Activated CD8-positive, alpha-beta memory T cell treated with anti-CD3 and anti-CD28 coated beads, Interleukin-2, amount 50 U/mL, for 4 hours (primary cell): ENCODE measurements at regions not wholly inside any gene's neighbourhood (a gene's known extent, or its start where the extent isn't known, plus 50 kb on each side); places are given as distances from the start of the nearest gene placed in this dataset.
"Not testable (repeated sequence)": the region's sequence is repeated elsewhere in the genome, so short reads cannot be mapped to it uniquely, and the experiment has no call there.

ENCODE experiments used
- DNase-seq: peaks from one replicate; pipeline ENCODE4 v3.0.0-alpha.2; 2020

GRCh38 chr9:27673641-27674040 is 100.4 kb upstream of the C9orf72 start:
- DNase-seq, result no peak

DNA sequence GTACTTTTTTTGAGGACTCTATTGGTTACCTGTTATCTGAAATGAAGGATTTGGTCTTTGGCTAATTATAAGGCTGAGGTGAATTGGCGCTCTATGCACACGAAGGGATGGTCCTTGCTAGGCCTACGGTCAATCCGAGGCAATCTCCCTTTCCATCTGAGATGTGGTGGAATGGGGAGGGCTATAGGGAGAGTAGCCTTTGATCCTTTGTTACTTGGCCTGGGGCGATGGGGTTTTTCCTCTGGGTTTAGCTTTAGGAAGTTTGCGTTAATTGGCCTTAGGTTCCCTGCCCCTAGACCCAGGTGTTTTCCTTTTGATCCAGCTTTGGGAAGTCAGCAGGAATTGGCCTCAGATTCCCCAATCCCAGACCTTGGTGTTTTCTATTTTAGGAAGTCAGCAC is 102.1 kb upstream of the C9orf72 start:
- no peak for DNase-seq

DNA sequence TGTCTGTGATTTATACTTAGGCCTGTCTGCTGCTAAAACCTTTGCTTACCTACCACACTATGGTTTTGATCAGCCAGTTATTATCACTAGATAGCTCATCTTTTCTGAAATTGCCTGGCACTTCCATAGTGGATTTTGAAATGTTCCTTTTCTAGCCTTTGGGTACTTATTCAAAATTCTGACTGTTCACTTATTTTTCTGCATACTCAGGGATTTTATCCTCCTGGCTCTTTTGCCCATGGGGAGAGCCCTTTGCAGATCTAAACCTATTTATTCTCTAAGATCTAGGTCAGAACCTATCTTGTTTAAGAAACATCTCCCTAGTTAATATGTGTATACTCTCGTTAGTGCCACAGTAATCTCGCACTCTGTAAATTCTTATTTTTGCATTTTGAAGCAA is 103.5 kb upstream of the C9orf72 start:
- DNase-seq, result no peak

- DNase-seq, result no peak
These were observed 106.1 kb upstream of the C9orf72 start for GRCh38 chr9:27679338-27679737.

- DNase-seq, result no peak
These were observed 109.9 kb upstream of the C9orf72 start for GRCh38 chr9:27683181-27683580.

- no peak for DNase-seq
These were observed 115.7 kb upstream of the C9orf72 start for GRCh38 chr9:27688954-27689353.

- DNase-seq, result not testable (repeated sequence)
These were observed 117.5 kb upstream of the C9orf72 start for GRCh38 chr9:27690816-27691215.

- no peak for DNase-seq
These were observed 126.3 kb upstream of the C9orf72 start for GRCh38 chr9:27699621-27700020.

- no peak for DNase-seq
These were observed 127.7 kb upstream of the C9orf72 start for GRCh38 chr9:27701016-27701415.

DNA sequence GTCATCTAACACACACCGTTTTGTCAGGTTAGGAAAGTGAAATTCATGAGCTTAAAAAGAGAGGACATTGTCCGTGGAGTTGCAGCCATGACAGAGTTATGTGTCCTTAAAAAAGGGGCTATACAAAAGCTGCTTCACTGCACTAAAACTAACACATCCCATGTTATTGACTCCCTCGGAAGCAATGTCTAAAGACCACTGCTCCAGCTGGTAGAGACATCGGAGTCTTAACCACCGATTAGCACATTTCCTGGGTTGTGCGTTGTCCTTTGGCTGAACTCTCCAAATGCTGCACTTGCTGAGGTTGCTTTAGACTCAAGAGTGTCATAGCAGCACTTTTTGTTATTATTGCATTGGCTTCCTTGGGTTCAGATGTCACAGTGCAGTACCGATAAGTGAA is 128.3 kb upstream of the C9orf72 start:
- DNase-seq, result no peak

GRCh38 chr9:27703216-27703980 is 130.1 kb upstream of the C9orf72 start:
- no peak for DNase-seq

GRCh38 chr9:27711241-27711640 is 138.0 kb upstream of the C9orf72 start:
- DNase-seq, result no peak

DNA sequence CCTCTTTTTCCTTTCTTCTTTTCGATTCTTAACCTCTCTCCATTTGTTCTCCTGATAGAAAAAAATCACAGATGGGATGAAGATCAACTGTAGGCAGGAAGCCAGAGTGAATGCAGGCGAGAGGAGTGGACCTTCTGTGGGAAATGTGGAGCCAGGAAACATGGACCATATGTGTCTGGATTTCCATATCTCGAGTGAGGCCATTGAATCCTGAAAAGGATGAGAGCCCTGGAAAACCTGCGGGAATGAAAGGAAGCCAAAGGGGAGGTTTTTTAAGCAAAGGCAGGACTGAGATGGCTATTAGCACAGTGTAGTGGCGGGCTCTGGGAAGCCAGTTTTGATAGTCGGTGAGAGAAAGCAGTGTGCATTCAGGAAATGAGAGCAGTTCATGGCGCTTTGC is 139.5 kb upstream of the C9orf72 start:
- DNase-seq, result no peak

- DNase-seq, result no peak
These were observed 141.1 kb upstream of the C9orf72 start for GRCh38 chr9:27714388-27714787.

DNA sequence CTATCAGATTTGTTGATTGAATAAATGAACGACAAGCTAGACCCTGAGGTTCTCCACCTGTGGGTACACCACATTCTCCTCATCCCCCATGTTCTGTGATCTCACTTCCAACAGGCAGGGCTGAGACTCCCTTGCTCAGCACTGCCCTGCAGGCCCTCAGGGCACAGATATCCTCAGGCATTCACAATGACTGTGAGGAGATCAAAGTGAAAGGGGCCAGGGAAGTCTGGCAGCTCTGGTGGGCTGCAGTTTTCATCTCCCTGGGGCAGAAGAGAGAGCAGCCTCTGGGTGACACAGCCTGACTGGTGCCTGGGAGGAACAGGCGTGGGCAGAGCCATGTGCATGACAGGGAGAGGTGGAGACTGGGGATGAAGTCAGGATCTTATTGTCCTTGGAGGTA is 142.4 kb upstream of the C9orf72 start:
- no peak for DNase-seq

- no peak for DNase-seq
These were observed 144.7 kb upstream of the C9orf72 start for GRCh38 chr9:27717991-27718390.

- DNase-seq, result no peak
These were observed 146.4 kb upstream of the C9orf72 start for GRCh38 chr9:27719711-27720110.

- DNase-seq, result no peak
These were observed 149.6 kb upstream of the C9orf72 start for GRCh38 chr9:27722866-27723265.

DNA sequence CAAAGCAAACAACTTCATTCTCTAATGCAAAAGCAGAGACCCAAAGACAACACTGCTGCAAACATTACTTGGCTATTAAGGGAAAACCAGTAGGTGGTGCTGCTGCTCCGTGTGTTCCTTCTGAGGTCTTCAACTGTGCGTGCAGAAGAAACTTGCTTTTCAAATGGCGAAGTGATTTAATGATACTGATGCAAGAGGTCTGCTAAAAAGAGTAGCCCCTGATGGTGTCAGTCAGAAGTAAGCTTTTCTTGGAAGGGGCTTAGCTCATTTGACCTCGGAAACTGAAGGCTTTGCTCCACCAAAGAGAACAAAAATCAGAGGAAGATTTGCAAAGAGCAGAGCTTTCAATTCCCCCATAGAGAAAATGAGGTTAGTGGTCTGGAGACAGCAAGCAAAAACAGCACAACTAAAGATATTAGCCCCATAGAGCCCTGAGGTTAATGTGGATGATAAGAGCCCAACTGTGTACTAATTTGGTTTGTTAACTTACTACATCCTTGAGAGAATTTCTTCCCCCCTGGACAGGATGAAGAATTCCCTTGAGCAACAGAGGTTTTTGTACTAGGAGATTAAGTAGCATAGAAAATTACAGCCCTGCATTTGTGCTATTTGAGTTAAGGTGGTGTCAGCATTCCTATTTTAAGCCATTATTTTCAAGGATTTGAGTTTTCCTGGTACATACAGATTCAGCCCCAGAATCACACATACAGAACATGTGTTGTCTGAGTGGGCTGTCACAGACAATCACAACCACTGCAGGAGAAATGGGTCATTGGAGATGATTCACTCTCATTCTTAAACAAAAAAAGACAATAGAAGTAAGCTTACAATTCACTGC is 153.2 kb upstream of the C9orf72 start:
- peak; percentile 30 for DNase-seq

DNA sequence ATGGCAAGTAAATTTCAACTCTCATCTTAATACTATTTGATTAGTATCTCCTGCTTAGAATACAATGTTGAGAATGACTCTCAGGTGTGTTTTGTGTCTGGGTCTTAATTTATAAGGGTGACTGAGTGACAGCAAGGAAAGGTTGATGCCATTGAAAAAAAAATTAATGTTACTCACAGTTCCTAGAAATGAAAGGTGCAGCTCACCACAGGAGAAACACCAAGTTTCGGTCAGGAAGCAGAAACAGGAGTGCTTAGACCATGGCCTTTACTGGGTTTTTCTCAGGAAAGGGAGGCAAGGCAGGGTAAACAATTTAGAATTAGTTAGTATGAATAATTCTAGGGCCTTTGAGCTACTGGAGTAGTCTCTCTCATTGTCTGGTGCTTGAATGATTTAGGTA is 159.2 kb upstream of the C9orf72 start:
- no peak for DNase-seq

GRCh38 chr9:27743490-27743889 is 170.2 kb upstream of the C9orf72 start:
- no peak for DNase-seq

DNA sequence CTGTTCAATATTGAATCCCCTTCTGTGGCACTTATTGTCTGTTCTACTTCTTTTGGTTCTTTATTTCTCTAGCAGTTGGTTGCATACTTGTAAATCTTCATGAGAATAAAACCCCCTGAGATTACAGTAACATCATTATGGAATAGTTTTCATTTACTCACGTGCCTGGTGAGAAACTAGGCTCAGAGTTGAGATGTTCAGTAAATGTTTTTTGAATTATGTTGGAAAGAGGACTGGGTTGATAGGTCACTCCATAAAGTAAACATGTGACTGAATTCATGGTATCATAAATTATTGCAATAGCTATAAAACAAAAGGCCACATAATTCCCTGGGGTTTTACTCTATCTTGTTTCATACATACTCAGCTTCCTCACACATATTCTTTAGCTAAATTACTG is 174.2 kb upstream of the C9orf72 start:
- no peak for DNase-seq

DNA sequence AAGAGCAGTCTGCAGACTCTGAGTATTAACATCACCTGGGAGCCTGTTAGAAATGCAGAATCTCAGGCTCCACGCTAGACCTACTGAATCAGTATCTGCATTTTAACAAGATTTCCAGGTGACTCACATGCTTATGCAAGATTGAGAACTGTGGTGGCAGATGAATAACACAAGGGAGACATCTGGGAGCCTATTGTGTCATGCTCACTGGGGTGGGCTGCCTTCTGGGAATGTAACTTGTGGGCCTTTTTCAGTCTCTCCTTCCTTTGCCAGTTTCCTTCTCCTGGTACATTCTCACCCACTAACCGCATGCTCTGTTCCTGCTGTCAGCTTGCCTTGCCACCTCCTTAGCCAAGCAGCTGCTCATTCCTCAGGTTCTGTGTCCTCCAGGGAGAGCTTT is 176.6 kb upstream of the C9orf72 start:
- no peak for DNase-seq

DNA sequence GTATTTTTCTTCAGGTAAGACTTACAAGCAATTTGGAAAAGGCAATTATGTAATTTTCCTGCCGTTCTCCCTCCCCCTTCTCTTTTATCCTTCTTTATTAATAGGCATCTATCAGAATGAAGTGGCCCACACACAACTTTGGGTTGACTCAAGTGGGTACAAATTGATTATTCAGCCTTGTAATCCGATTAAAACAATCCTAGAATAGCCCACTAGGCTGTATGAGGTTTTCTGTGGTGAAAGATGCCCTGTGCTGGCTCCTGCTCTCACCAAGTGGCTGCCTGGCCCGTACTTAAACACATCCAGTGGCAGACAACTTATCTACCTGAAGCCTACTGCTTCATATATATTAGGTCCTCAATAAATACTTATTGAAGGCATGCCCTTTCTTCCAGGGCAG is 177.3 kb upstream of the C9orf72 start:
- no peak for DNase-seq
